Panc1 (cell line): ENCODE measurements at regions not wholly inside any gene's neighbourhood (a gene's known extent, or its start where the extent isn't known, plus 50 kb on each side); places are given as distances from the start of the nearest gene placed in this dataset.

Experiments used
- ATAC-seq: fragments of 200-7000 bp; cut with Tn5 transposase; 2 replicates; pipeline ENCODE4 v1.9.1; 2020; ENCODE audit warnings: mild to moderate bottlenecking, moderate library complexity
- BruUV-seq: library from RNA; stranded (reverse); fragments of 400-500 nt; replicated peaks from 2 replicates; lab custom pipeline; 2021; lab: Mats Ljungman, UMichigan
- CTCF ChIA-PET: fragments of 300-600 bp; sonication (Branson Sonifier 250); formaldehyde crosslinking; loops from one replicate; lab custom pipeline; 2022; ENCODE audit warnings: antibody characterized with exemption; lab: Charles Lee
- POLR2A ChIA-PET: fragments of 300-600 bp; sonication (Branson Sonifier 250); formaldehyde crosslinking; loops from one replicate; lab custom pipeline; 2022; ENCODE audit warnings: antibody characterized with exemption; lab: Charles Lee
- DNase-seq: peaks from one replicate; pipeline ENCODE4 v3.0.0-alpha.2; 2010; ENCODE audit warnings: low read depth, low spot score
- H3K27ac ChIP-seq: 2 replicates; pipeline ENCODE4 v1.5.1; 2011; ENCODE audit warnings: mild to moderate bottlenecking, low read length, inconsistent platforms
- H3K27me3 ChIP-seq: fragments of 200-500 bp; sonication (Bioruptor generic); 2 replicates; pipeline ENCODE4 v1.6.0; 2014; ENCODE audit warnings: low read length, inconsistent platforms; ENCODE audit not compliant: control insufficient read depth, insufficient read depth
- H3K36me3 ChIP-seq: fragments of 200-500 bp; sonication (Bioruptor generic); 2 replicates; pipeline ENCODE4 v1.5.1; 2014; ENCODE audit warnings: inconsistent platforms, mild to moderate bottlenecking, low read length, moderate library complexity; ENCODE audit not compliant: control insufficient read depth, insufficient read depth
- H3K4me1 ChIP-seq: 2 replicates; pipeline ENCODE4 v1.5.1; 2011; ENCODE audit warnings: inconsistent platforms, mild to moderate bottlenecking, low read length, moderate library complexity; ENCODE audit not compliant: control insufficient read depth, insufficient read depth
- H3K4me3 ChIP-seq, 2 experiments: 2 replicates each; pipeline ENCODE4 v1.5.1; 2011 to 2012; ENCODE audit warnings: low read depth in 2 of 2, low read length in 2 of 2, mild to moderate bottlenecking in 2 of 2, inconsistent platforms in 1 of 2, moderate library complexity in 1 of 2
- H3K9me3 ChIP-seq: fragments of 200-500 bp; sonication (Bioruptor generic); 2 replicates; pipeline ENCODE4 v1.5.1; 2014; ENCODE audit warnings: low read depth, mild to moderate bottlenecking, inconsistent platforms, low read length, moderate library complexity; ENCODE audit not compliant: control insufficient read depth, insufficient read depth
- CTCF ChIP-seq: fragments of 450-650 bp; IDR thresholded peaks from 2 replicates; pipeline ENCODE4 v1.5.1; 2017; ENCODE audit warnings: mild to moderate bottlenecking
- POLR2AphosphoS5 ChIP-seq: IDR thresholded peaks from 2 replicates; pipeline ENCODE4 v1.6.1; 2012; ENCODE audit warnings: mild to moderate bottlenecking, low read depth, low read length, moderate library complexity
- REST ChIP-seq, 2 experiments: IDR thresholded peaks; 2 replicates each; pipeline ENCODE4 v1.6.1; 2011 to 2012; ENCODE audit warnings: low read depth in 2 of 2, control low read depth in 1 of 2, low read length in 1 of 2, mild to moderate bottlenecking in 1 of 2, moderate library complexity in 1 of 2; ENCODE audit not compliant: insufficient read depth in 1 of 2
- SIN3A ChIP-seq: IDR thresholded peaks from 2 replicates; pipeline ENCODE4 v1.6.1; 2012; ENCODE audit warnings: low read depth, mild to moderate bottlenecking, low read length, moderate library complexity, borderline replicate concordance; ENCODE audit not compliant: insufficient read depth
- TCF7L2 ChIP-seq: IDR thresholded peaks from 2 replicates; pipeline ENCODE4 v1.6.1; 2011; ENCODE audit warnings: mild to moderate bottlenecking, low read depth, low read length, inconsistent platforms
- in situ Hi-C: cut with HindIII; loops from 2 replicates; pipeline ENCODE4 v1.10.0; 2016; ENCODE audit warnings: low sequenced_read_pairs, low pct_unique_long_range_greater_than_20kb
- intact Hi-C: fragments of 100-400 bp; cut with micrococcal nuclease; formaldehyde crosslinking; loops from one replicate; pipeline ENCODE4 v1.10.0; 2022; ENCODE audit not compliant: unreplicated experiment

GRCh38 chr1:115545791-115546733 is 95.7 kb upstream of the VANGL1 start:
- Histone ChIP-seq H3K4me1 (peaks cover 9% of the 10 kb centered on the region; the same call in 1 of the 2 replicates), H3K36me3 (no peaks in the 10 kb centered on the region), H3K27ac (peak overlapping the region; percentile 34), H3K27me3 (no peaks in the 10 kb centered on the region), H3K9me3 (no peaks in the 10 kb centered on the region), H3K4me3 (peak overlapping the region in 1 of 2 experiments; percentile 23; a peak in 1 of 4 replicates)
- no TSS peak for BruUV-seq
- intact Hi-C loops (loop anchor here (2.0 kb wide), 1 partner anchor 51 kb away; no protein-coding TSS in a partner anchor), in situ Hi-C loops (no loop called here)
- ChIA-PET CTCF (interaction anchor here (0.6 kb wide), 1 partner anchor 97 kb away, joined by 3 read pairs; no protein-coding TSS in a partner anchor), POLR2A (no interaction called here)
- TF ChIP-seq REST (IDR thresholded peaks at IDR 0.05; ENCODE audit: insufficient read depth in 1 of 2, low read depth in 2 of 2, low read length in 1 of 2) (no peak), TCF7L2 (peak; percentile 30; the same call in 1 of the 2 replicates), CTCF (peak; percentile 78)
- ATAC-seq (peak; percentile 95), DNase-seq (peak; percentile 27)

DNA sequence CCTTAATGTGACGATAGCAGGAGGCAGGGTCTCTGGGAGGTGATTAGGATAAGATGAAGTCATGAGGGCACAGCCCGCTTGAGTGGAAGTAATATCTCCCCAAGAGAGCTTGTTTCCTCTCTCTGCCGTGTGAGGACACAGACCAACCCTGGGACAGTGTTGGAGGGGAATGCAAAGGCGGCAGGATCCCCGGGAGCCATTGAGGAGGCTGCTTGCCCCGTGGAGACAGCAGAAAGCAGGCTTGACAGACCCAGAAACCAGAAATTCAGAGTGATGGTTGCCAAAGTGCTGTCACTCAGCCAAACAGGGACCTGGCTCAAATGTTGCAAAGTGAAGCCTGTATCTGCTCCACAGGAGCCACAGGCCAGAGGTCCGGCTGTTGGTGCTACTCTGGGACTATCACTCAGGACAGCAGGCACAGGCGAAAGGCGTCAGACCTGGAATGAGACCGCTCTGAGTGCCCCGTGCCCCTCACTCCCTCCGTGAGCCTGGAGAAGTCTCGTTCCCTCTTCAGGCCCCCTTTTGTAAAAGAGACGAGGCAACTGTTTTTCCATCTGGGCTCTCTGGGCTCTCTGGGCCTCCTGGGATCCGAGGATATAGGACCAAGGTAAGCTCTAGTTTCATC is 96.6 kb upstream of the VANGL1 start:
- H3K36me3 ChIP-seq = no peaks in the 10 kb centered on the region
- POLR2A ChIA-PET = no interaction called here
- H3K4me3 ChIP-seq = no peak overlapping the region
- peaks cover 9% of the 10 kb centered on the region; the same call in 1 of the 2 replicates for H3K4me1 ChIP-seq
- H3K9me3 ChIP-seq = no peaks in the 10 kb centered on the region
- H3K27me3 ChIP-seq = no peaks in the 10 kb centered on the region
- DNase-seq = no peak
- TF ChIP-seq POLR2AphosphoS5 (no peak), TCF7L2 (no peak), REST (IDR thresholded peaks at IDR 0.05; ENCODE audit: insufficient read depth in 1 of 2, low read depth in 2 of 2, low read length in 1 of 2) (no peak), CTCF (no peak), SIN3A (no peak)
- peak overlapping the region; percentile 7; the same call in 1 of the 2 replicates for H3K27ac ChIP-seq
- intact Hi-C loops (no loop called here), in situ Hi-C loops (no loop called here)
- peak; percentile 43 for ATAC-seq
- BruUV-seq = no TSS peak
- CTCF ChIA-PET = interaction anchor here (0.6 kb wide), 1 partner anchor 97 kb away, joined by 3 read pairs; no protein-coding TSS in a partner anchor
